ENCODE measurements at regions not wholly inside any gene's neighbourhood (a gene's known extent, or its start where the extent isn't known, plus 50 kb on each side); places are given as distances from the start of the nearest gene placed in this dataset.

GRCh38 chr15:62698646-62699045 is 343.9 kb upstream of the TPM1 start:
- no peak for DNase-seq (ENCODE audit: low read depth)

GRCh38 chr15:62706317-62706716 is 336.2 kb upstream of the TPM1 start:
- no peak for DNase-seq (ENCODE audit: low read depth)

- no peak for DNase-seq (ENCODE audit: low read depth)
These were observed 334.1 kb upstream of the TPM1 start for GRCh38 chr15:62708470-62708869.

GRCh38 chr15:62709261-62709660 is 333.3 kb upstream of the TPM1 start:
- DNase-seq (ENCODE audit: low read depth), result no peak

- DNase-seq (ENCODE audit: low read depth), result peak; percentile 24
These were observed 330.7 kb upstream of the TPM1 start for GRCh38 chr15:62711691-62712454.

GRCh38 chr15:62712455-62712839 is 330.1 kb upstream of the TPM1 start:
- no peak for DNase-seq (ENCODE audit: low read depth)

- DNase-seq (ENCODE audit: low read depth), result no peak
These were observed 326.6 kb upstream of the TPM1 start for GRCh38 chr15:62715946-62716345.

GRCh38 chr15:62717496-62717895 is 325.1 kb upstream of the TPM1 start:
- no peak for DNase-seq (ENCODE audit: low read depth)

- no peak for DNase-seq (ENCODE audit: low read depth)
These were observed 323.2 kb upstream of the TPM1 start for GRCh38 chr15:62719316-62719715.

GRCh38 chr15:62722237-62722636 is 320.3 kb upstream of the TPM1 start:
- DNase-seq (ENCODE audit: low read depth), result no peak

- no peak for DNase-seq (ENCODE audit: low read depth)
These were observed 316.1 kb upstream of the TPM1 start for GRCh38 chr15:62726461-62726860.

GRCh38 chr15:62727501-62727900 is 315.0 kb upstream of the TPM1 start:
- no peak for DNase-seq (ENCODE audit: low read depth)

- no peak for DNase-seq (ENCODE audit: low read depth)
These were observed 311.7 kb upstream of the TPM1 start for GRCh38 chr15:62730825-62731224.

- DNase-seq (ENCODE audit: low read depth), result no peak
These were observed 310.5 kb upstream of the TPM1 start for GRCh38 chr15:62732078-62732477.

GRCh38 chr15:62734706-62735105 is 307.8 kb upstream of the TPM1 start:
- no peak for DNase-seq (ENCODE audit: low read depth)

GRCh38 chr15:62736756-62737155 is 305.8 kb upstream of the TPM1 start:
- no peak for DNase-seq (ENCODE audit: low read depth)

GRCh38 chr15:62737551-62737950 is 305.0 kb upstream of the TPM1 start:
- no peak for DNase-seq (ENCODE audit: low read depth)

GRCh38 chr15:62739082-62739481 is 303.5 kb upstream of the TPM1 start:
- no peak for DNase-seq (ENCODE audit: low read depth)

GRCh38 chr15:62739507-62739906 is 303.0 kb upstream of the TPM1 start:
- DNase-seq (ENCODE audit: low read depth), result no peak

GRCh38 chr15:62740141-62741004 is 302.2 kb upstream of the TPM1 start:
- DNase-seq (ENCODE audit: low read depth), result no peak

- no peak for DNase-seq (ENCODE audit: low read depth)
These were observed 301.4 kb upstream of the TPM1 start for GRCh38 chr15:62741106-62741505.

- DNase-seq (ENCODE audit: low read depth), result peak; percentile 98
These were observed 300.0 kb upstream of the TPM1 start for GRCh38 chr15:62742409-62743171.

Measured in stromal cell of bone marrow (primary cell).